H1 (cell line): ENCODE measurements at regions not wholly inside any gene's neighbourhood (a gene's known extent, or its start where the extent isn't known, plus 50 kb on each side); places are given as distances from the start of the nearest gene placed in this dataset.

Source experiments
- CTCF ChIA-PET: fragments of 300-600 bp; sonication (Branson Sonifier 250); formaldehyde crosslinking; loops from one replicate; lab custom pipeline; 2021; ENCODE audit not compliant: partially characterized antibody; lab: Charles Lee
- POLR2A ChIA-PET: fragments of 300-600 bp; sonication (Branson Sonifier 250); formaldehyde crosslinking; loops from one replicate; lab custom pipeline; 2021; ENCODE audit warnings: inconsistent platforms; ENCODE audit not compliant: partially characterized antibody; lab: Charles Lee
- DNase-seq, 2 experiments: peaks; one replicate each; pipeline versions ENCODE4 v3.0.0 to v3.0.0-alpha.2; 2010 to 2022; ENCODE audit warnings: low spot score in 2 of 2, low read depth in 1 of 2, mixed read lengths in 1 of 2
- FAIRE-seq: peaks from 2 replicates; lab custom pipeline; 2011; peaks lifted over from hg19 to GRCh38; lab: Jason Lieb, UNC
- H2AFZ ChIP-seq: 2 replicates; pipeline ENCODE4 v1.8.1; 2012; ENCODE audit warnings: low read length, inconsistent platforms
- H2AK5ac ChIP-seq: 2 replicates; pipeline ENCODE4 v1.6.1; 2013; ENCODE audit warnings: low read depth, low read length
- H2BK120ac ChIP-seq: replicated peaks from 2 replicates; pipeline ENCODE3; 2013; ENCODE audit warnings: low read depth, low read length, inconsistent platforms
- H2BK12ac ChIP-seq: 2 replicates; pipeline ENCODE4 v1.6.1; 2013; ENCODE audit warnings: low read depth, low read length
- H2BK15ac ChIP-seq: 2 replicates; pipeline ENCODE4 v1.6.1; 2013; ENCODE audit warnings: low read length
- H2BK20ac ChIP-seq: 2 replicates; pipeline ENCODE4 v1.6.1; 2013; ENCODE audit warnings: low read length
- H2BK5ac ChIP-seq: 2 replicates; pipeline ENCODE4 v1.6.1; 2013; ENCODE audit warnings: low read depth, low read length
- H3K14ac ChIP-seq: 2 replicates; pipeline ENCODE4 v1.6.1; 2013; ENCODE audit warnings: inconsistent platforms; ENCODE audit not compliant: insufficient read length
- H3K18ac ChIP-seq: 2 replicates; pipeline ENCODE4 v1.6.1; 2013; ENCODE audit warnings: low read length; ENCODE audit errors: extremely low read depth
- H3K23ac ChIP-seq: 2 replicates; pipeline ENCODE4 v1.6.1; 2013; ENCODE audit warnings: inconsistent platforms; ENCODE audit not compliant: insufficient read length
- H3K23me2 ChIP-seq: 2 replicates; pipeline ENCODE4 v1.6.1; 2013; ENCODE audit warnings: low read depth, low read length
- H3K27ac ChIP-seq: 2 replicates; pipeline ENCODE4 v1.6.1; 2011; ENCODE audit warnings: low read depth, low read length, inconsistent platforms
- H3K27me3 ChIP-seq, 4 experiments: replicated peaks in 1 of 4; 1 replicate in 1 of 4; 2 replicates in 3 of 4; pipeline versions ENCODE4 v1.6.1 to v1.8.1; 2011 to 2013; ENCODE audit warnings: low read length in 3 of 4, mild to moderate bottlenecking in 3 of 4, inconsistent platforms in 2 of 4, mixed read lengths in 2 of 4, moderate library complexity in 1 of 4; ENCODE audit not compliant: control insufficient read depth in 3 of 4, insufficient read depth in 3 of 4; ENCODE audit errors: extremely low read depth in 1 of 4
- H3K36me3 ChIP-seq, 4 experiments: 2 replicates each; pipeline versions ENCODE4 v1.6.1 to v1.8.1; 2011 to 2013; ENCODE audit warnings: mild to moderate bottlenecking in 4 of 4, low read length in 3 of 4, moderate library complexity in 2 of 4, control low read depth in 1 of 4, inconsistent platforms in 1 of 4; ENCODE audit not compliant: insufficient read depth in 4 of 4, control insufficient read depth in 2 of 4
- H3K4ac ChIP-seq: replicated peaks from 2 replicates; pipeline ENCODE3; 2013; ENCODE audit warnings: low read length, low read depth, mixed read lengths, inconsistent platforms; ENCODE audit not compliant: insufficient read length
- H3K4me1 ChIP-seq, 4 experiments: replicated peaks in 1 of 4; 1 replicate in 1 of 4; 2 replicates in 3 of 4; pipeline versions ENCODE4 v1.6.1 to v1.8.1; 2011 to 2013; ENCODE audit warnings: low read length in 3 of 4, inconsistent platforms in 2 of 4, mixed read lengths in 1 of 4; ENCODE audit not compliant: insufficient read depth in 4 of 4, control insufficient read depth in 3 of 4
- H3K4me2 ChIP-seq, 2 experiments: 2 replicates each; pipeline versions ENCODE4 v1.6.1 to v1.8.1; 2011 to 2013; ENCODE audit warnings: low read depth in 2 of 2, low read length in 2 of 2, control low read depth in 1 of 2, inconsistent platforms in 1 of 2, mild to moderate bottlenecking in 1 of 2; ENCODE audit not compliant: insufficient read depth in 1 of 2
- H3K4me3 ChIP-seq, 4 experiments: fragments of 200-600, 300-600 bp in 1 of 4; sonication (generic), shearing (Covaris generic), sonication (Bioruptor Twin) in 1 of 4; 2 replicates each; pipeline versions ENCODE4 v1.5.1 to v1.8.1; 2011 to 2016; ENCODE audit warnings: low read length in 4 of 4, low read depth in 3 of 4, control low read depth in 2 of 4, inconsistent platforms in 2 of 4, mild to moderate bottlenecking in 2 of 4, mixed read lengths in 1 of 4, moderate library complexity in 1 of 4; ENCODE audit not compliant: insufficient read depth in 2 of 4; ENCODE audit errors: extremely low read depth in 1 of 4
- H3K56ac ChIP-seq: replicated peaks from 2 replicates; pipeline ENCODE3; 2013; ENCODE audit warnings: low read depth, mild to moderate bottlenecking, mixed read lengths, low read length, inconsistent platforms; ENCODE audit not compliant: insufficient read length
- H3K79me1 ChIP-seq: 2 replicates; pipeline ENCODE4 v1.6.1; 2013; ENCODE audit warnings: low read depth, low read length, control low read depth
- H3K79me2 ChIP-seq, 2 experiments: 2 replicates each; pipeline versions ENCODE4 v1.6.1 to v1.8.1; 2012 to 2013; ENCODE audit warnings: low read length in 2 of 2, mild to moderate bottlenecking in 2 of 2, inconsistent platforms in 1 of 2; ENCODE audit not compliant: insufficient read depth in 2 of 2, control insufficient read depth in 1 of 2
- H3K9ac ChIP-seq, 4 experiments: replicated peaks in 1 of 4; 1 replicate in 1 of 4; 2 replicates in 3 of 4; pipeline versions ENCODE4 v1.6.1 to v1.8.1; 2011 to 2013; ENCODE audit warnings: low read depth in 3 of 4, low read length in 3 of 4, control low read depth in 2 of 4, mild to moderate bottlenecking in 2 of 4, moderate library complexity in 2 of 4, inconsistent platforms in 1 of 4; ENCODE audit errors: extremely low read depth in 1 of 4
- H3K9me3 ChIP-seq, 2 experiments: 2 replicates each; pipeline versions ENCODE4 v1.6.1 to v1.8.1; 2012 to 2013; ENCODE audit warnings: mild to moderate bottlenecking in 2 of 2, moderate library complexity in 2 of 2, control low read depth in 1 of 2, inconsistent platforms in 1 of 2, low read depth in 1 of 2, low read length in 1 of 2, mixed read lengths in 1 of 2; ENCODE audit not compliant: insufficient read depth in 2 of 2
- H4K20me1 ChIP-seq, 2 experiments: replicated peaks in 1 of 2; 2 replicates each; pipeline versions ENCODE3 to v1.8.1; 2011 to 2013; ENCODE audit warnings: inconsistent platforms in 2 of 2, low read length in 2 of 2, mild to moderate bottlenecking in 1 of 2; ENCODE audit not compliant: insufficient read depth in 2 of 2, control insufficient read depth in 1 of 2
- H4K5ac ChIP-seq: 2 replicates; pipeline ENCODE4 v1.6.1; 2013; ENCODE audit warnings: low read length, low read depth, mixed read lengths, inconsistent platforms; ENCODE audit not compliant: insufficient read length
- H4K8ac ChIP-seq: 2 replicates; pipeline ENCODE4 v1.8.0; 2013; ENCODE audit warnings: mild to moderate bottlenecking, moderate library complexity, low read length, inconsistent platforms; ENCODE audit not compliant: insufficient read depth; ENCODE audit errors: extremely low read depth
- H4K91ac ChIP-seq: replicated peaks from 2 replicates; pipeline ENCODE3; 2013; ENCODE audit warnings: low read length, mixed read lengths, inconsistent platforms; ENCODE audit not compliant: insufficient read length
- BACH1 ChIP-seq: IDR thresholded peaks from 2 replicates; pipeline ENCODE4 v1.6.1; 2012; ENCODE audit warnings: low read length, improper control_type of control experiment
- E2F6 ChIP-seq: IDR thresholded peaks from 2 replicates; pipeline ENCODE4 v1.6.1; 2012; ENCODE audit warnings: inconsistent platforms
- JUN ChIP-seq: IDR thresholded peaks from 2 replicates; pipeline ENCODE4 v1.6.1; 2011; ENCODE audit warnings: low read depth, mild to moderate bottlenecking, improper control_type of control experiment, low read length
- KDM5A ChIP-seq: fragments of 200-600 bp; IDR thresholded peaks from 2 replicates; pipeline ENCODE4 v1.7.1; 2012; ENCODE audit warnings: mild to moderate bottlenecking, low read length, inconsistent platforms, mixed read lengths
- POLR2AphosphoS5 ChIP-seq: IDR thresholded peaks from 2 replicates; pipeline ENCODE4 v1.6.1; 2011; ENCODE audit warnings: low read depth, low read length
- RNF2 ChIP-seq: fragments of 200-900, 300-1000 bp; sonication (generic); IDR thresholded peaks from 2 replicates; pipeline ENCODE4 v1.7.1; 2016; ENCODE audit warnings: borderline replicate concordance, low read depth, mild to moderate bottlenecking, antibody characterized with exemption, low read length; ENCODE audit not compliant: poor library complexity, severe bottlenecking; ENCODE audit errors: missing control alignments
- SP2 ChIP-seq: IDR thresholded peaks from 2 replicates; pipeline ENCODE4 v1.6.1; 2012; ENCODE audit warnings: mild to moderate bottlenecking, low read length, inconsistent platforms
- SUZ12 ChIP-seq: fragments of 200-600 bp; sonication (generic); IDR thresholded peaks from 2 replicates; pipeline ENCODE4 v1.6.1; 2012; ENCODE audit warnings: mild to moderate bottlenecking, inconsistent platforms, low read length, moderate library complexity, mixed read lengths
- TCF12 ChIP-seq: IDR thresholded peaks from 2 replicates; pipeline ENCODE4 v1.6.1; 2011; ENCODE audit warnings: low read depth, mild to moderate bottlenecking, low read length
- ZNF274 ChIP-seq: IDR thresholded peaks from 2 replicates; pipeline ENCODE4 v1.7.0; 2012; ENCODE audit warnings: low read length, borderline replicate concordance; ENCODE audit errors: extremely low read depth

DNA sequence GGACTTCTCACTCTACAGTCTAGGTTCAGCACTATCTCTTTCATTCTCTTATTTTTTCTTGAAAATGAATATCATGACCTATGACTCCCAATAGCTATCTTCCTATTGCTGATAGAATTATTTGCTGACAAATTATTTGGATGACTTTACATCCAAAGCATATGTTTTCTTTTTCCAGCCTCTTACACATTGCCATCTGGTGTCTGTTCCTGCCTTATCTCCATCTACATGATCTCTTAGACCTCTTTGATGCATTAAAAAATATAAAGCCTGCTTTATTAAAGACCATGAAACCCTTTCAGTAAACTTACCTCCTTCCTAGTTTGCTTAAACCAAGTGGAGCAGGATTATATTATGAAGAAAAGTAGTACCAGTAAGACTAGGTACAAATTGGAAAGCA lies 700.9 kb upstream of the CXADR start:
- POLR2A ChIA-PET: no interaction called here
- Histone ChIP-seq H2BK120ac (no peak overlapping the region), H4K5ac (no peak overlapping the region), H3K4me2 (no peak overlapping the region), H3K4me3 (no peak overlapping the region), H3K23ac (no peak overlapping the region), H2AK5ac (no peak overlapping the region), H3K56ac (no peak overlapping the region), H3K18ac (no peak overlapping the region), H3K4me1 (peaks cover 0 to 4% (median 0%) of the 10 kb centered on the region in 4 experiments; a peak in 2 of 7 replicates), H2BK20ac (no peak overlapping the region), H2BK15ac (no peak overlapping the region), H3K23me2 (no peaks in the 10 kb centered on the region), H2BK12ac (no peak overlapping the region)
- CTCF ChIA-PET: interaction anchor here (0.6 kb wide), 1 partner anchor 131 kb away, joined by 3 read pairs; no protein-coding TSS in a partner anchor
- DNase-seq: no peak
- no peak for TF ChIP-seq BACH1
- TF ChIP-seq RNF2: no peak
- TF ChIP-seq JUN: no peak
- TF ChIP-seq POLR2AphosphoS5: no peak
- TF ChIP-seq ZNF274: no peak
- TF ChIP-seq E2F6: no peak
- TF ChIP-seq KDM5A: no peak
- no peak for TF ChIP-seq SUZ12
- no peak for TF ChIP-seq TCF12
- TF ChIP-seq SP2: no peak
- TF ChIP-seq, all 59 proteins: peak for 0
- no peak overlapping the region for H4K91ac ChIP-seq
- H3K4ac ChIP-seq: no peak overlapping the region
- H3K27me3 ChIP-seq: no peaks in the 10 kb centered on the region
- H4K20me1 ChIP-seq: no peaks in the 10 kb centered on the region
- no peak overlapping the region for H4K8ac ChIP-seq
- no peak overlapping the region for H3K9ac ChIP-seq
- H3K27ac ChIP-seq: no peak overlapping the region
- no peaks in the 10 kb centered on the region for H3K79me2 ChIP-seq
- no peaks in the 10 kb centered on the region for H3K36me3 ChIP-seq
- FAIRE-seq: no peak
- no peaks in the 10 kb centered on the region for H3K9me3 ChIP-seq
- no peak overlapping the region for H2AFZ ChIP-seq
- H3K79me1 ChIP-seq: no peaks in the 10 kb centered on the region
- no peak overlapping the region for H3K14ac ChIP-seq
- H2BK5ac ChIP-seq: no peak overlapping the region
